ENCODE measurements at regions not wholly inside any gene's neighbourhood (a gene's known extent, or its start where the extent isn't known, plus 50 kb on each side); places are given as distances from the start of the nearest gene placed in this dataset.
"Not testable (repeated sequence)": the region's sequence is repeated elsewhere in the genome, so short reads cannot be mapped to it uniquely, and the experiment has no call there.

GRCh38 chr1:146292940-146293936, 64.4 kb upstream of the NOTCH2NLA start:
- DNase-seq (ENCODE audit: extremely low read depth, low read depth, low spot score), result not testable (repeated sequence)

DNA sequence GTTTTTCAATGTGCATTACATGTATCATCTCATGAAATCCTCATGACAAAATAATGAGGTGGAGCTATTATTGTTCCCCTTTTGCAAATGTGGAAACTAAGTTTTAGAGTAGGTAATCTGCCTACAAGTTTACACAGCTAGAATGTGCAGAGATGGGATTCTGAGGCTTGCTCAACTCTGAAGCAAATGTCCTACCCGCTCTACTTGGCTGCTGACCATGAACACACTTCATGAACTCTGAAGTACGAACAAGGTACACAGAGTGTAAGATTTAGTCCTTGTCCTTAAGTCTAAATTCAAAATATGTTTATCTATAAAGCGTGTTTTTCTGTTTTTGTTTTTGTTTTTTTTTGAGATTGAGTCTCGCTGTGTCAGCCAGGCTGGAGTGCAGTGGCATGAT, 63.6 kb upstream of the NOTCH2NLA start:
- not testable (repeated sequence) for DNase-seq (ENCODE audit: extremely low read depth, low read depth, low spot score)

GRCh38 chr1:146287881-146288280, 59.1 kb upstream of the NOTCH2NLA start:
- not testable (repeated sequence) for DNase-seq (ENCODE audit: extremely low read depth, low read depth, low spot score)

GRCh38 chr1:146284760-146285159, 55.9 kb upstream of the NOTCH2NLA start:
- not testable (repeated sequence) for DNase-seq (ENCODE audit: extremely low read depth, low read depth, low spot score)

DNA sequence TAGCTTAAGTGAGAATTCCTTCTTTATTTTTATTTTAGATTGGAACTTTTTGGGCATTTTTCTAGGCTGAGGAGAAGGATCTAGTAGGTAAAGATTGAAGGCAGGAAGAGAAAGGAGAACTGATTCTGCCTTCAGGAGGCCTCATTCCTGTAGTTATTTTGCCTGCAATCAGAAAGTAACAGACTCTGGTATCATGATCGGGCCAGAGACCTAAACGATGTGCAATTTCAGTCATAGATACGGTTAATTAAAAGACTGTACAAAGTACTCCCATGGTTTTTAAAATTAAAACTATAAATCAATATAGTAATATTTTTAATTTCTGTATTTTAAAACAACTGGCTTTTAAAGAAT, 54.7 kb upstream of the NOTCH2NLA start:
- not testable (repeated sequence) for DNase-seq (ENCODE audit: extremely low read depth, low read depth, low spot score)

DNA sequence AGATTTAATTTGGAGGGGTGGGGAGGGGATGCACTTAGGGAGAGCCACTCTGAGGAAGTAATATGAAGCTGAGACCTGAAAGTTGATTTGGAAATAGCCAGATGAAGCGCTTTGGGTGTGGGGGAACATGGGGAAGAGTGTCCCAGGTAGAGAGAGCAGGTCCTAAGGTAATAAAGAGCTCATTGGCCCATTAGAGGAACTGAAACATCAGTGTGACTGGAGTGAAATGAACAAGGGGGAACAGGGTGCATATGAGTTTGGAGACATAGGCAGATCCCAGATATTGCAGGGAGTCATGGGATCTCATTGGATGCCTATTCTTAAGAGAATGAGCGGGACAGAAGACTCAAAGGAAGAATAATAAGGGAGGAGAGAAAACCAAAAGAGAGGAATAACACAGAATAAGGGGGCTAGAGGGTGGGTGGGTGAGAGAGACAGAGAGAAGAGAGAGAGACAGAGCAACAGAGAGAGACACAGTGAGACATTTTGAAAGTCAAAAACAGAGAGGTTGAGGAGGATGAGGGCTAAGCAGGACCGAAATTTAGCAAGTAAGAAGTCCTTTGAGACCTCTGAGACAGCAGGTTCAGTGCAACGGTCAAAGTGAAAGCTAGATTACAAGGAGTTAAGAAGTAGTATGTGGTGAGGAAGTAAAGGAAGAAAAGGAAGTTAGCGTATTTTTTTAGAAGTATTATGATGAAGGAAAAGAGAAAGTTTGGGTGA, 54.1 kb upstream of the NOTCH2NLA start:
- DNase-seq (ENCODE audit: extremely low read depth, low read depth, low spot score), result not testable (repeated sequence)

GRCh38 chr1:146281522-146281921, 52.7 kb upstream of the NOTCH2NLA start:
- DNase-seq (ENCODE audit: extremely low read depth, low read depth, low spot score), result not testable (repeated sequence)

GRCh38 chr1:146278758-146279157, 49.9 kb upstream of the NOTCH2NLA start:
- not testable (repeated sequence) for DNase-seq (ENCODE audit: extremely low read depth, low read depth, low spot score)
